H1 (cell line): ENCODE measurements at regions not wholly inside any gene's neighbourhood (a gene's known extent, or its start where the extent isn't known, plus 50 kb on each side); places are given as distances from the start of the nearest gene placed in this dataset.

Experiments used
- CTCF ChIA-PET: fragments of 300-600 bp; sonication (Branson Sonifier 250); formaldehyde crosslinking; loops from one replicate; lab custom pipeline; 2021; ENCODE audit not compliant: partially characterized antibody; lab: Charles Lee
- POLR2A ChIA-PET: fragments of 300-600 bp; sonication (Branson Sonifier 250); formaldehyde crosslinking; loops from one replicate; lab custom pipeline; 2021; ENCODE audit warnings: inconsistent platforms; ENCODE audit not compliant: partially characterized antibody; lab: Charles Lee
- DNase-seq, 2 experiments: peaks; one replicate each; pipeline versions ENCODE4 v3.0.0 to v3.0.0-alpha.2; 2010 to 2022; ENCODE audit warnings: low spot score in 2 of 2, low read depth in 1 of 2, mixed read lengths in 1 of 2
- FAIRE-seq: peaks from 2 replicates; lab custom pipeline; 2011; peaks lifted over from hg19 to GRCh38; lab: Jason Lieb, UNC
- H2AFZ ChIP-seq: 2 replicates; pipeline ENCODE4 v1.8.1; 2012; ENCODE audit warnings: low read length, inconsistent platforms
- H2AK5ac ChIP-seq: 2 replicates; pipeline ENCODE4 v1.6.1; 2013; ENCODE audit warnings: low read depth, low read length
- H2BK120ac ChIP-seq: replicated peaks from 2 replicates; pipeline ENCODE3; 2013; ENCODE audit warnings: low read depth, low read length, inconsistent platforms
- H2BK12ac ChIP-seq: 2 replicates; pipeline ENCODE4 v1.6.1; 2013; ENCODE audit warnings: low read depth, low read length
- H2BK15ac ChIP-seq: 2 replicates; pipeline ENCODE4 v1.6.1; 2013; ENCODE audit warnings: low read length
- H2BK20ac ChIP-seq: 2 replicates; pipeline ENCODE4 v1.6.1; 2013; ENCODE audit warnings: low read length
- H2BK5ac ChIP-seq: 2 replicates; pipeline ENCODE4 v1.6.1; 2013; ENCODE audit warnings: low read depth, low read length
- H3K14ac ChIP-seq: 2 replicates; pipeline ENCODE4 v1.6.1; 2013; ENCODE audit warnings: inconsistent platforms; ENCODE audit not compliant: insufficient read length
- H3K18ac ChIP-seq: 2 replicates; pipeline ENCODE4 v1.6.1; 2013; ENCODE audit warnings: low read length; ENCODE audit errors: extremely low read depth
- H3K23ac ChIP-seq: 2 replicates; pipeline ENCODE4 v1.6.1; 2013; ENCODE audit warnings: inconsistent platforms; ENCODE audit not compliant: insufficient read length
- H3K23me2 ChIP-seq: 2 replicates; pipeline ENCODE4 v1.6.1; 2013; ENCODE audit warnings: low read depth, low read length
- H3K27ac ChIP-seq: 2 replicates; pipeline ENCODE4 v1.6.1; 2011; ENCODE audit warnings: low read depth, low read length, inconsistent platforms
- H3K27me3 ChIP-seq, 4 experiments: replicated peaks in 1 of 4; 1 replicate in 1 of 4; 2 replicates in 3 of 4; pipeline versions ENCODE4 v1.6.1 to v1.8.1; 2011 to 2013; ENCODE audit warnings: low read length in 3 of 4, mild to moderate bottlenecking in 3 of 4, inconsistent platforms in 2 of 4, mixed read lengths in 2 of 4, moderate library complexity in 1 of 4; ENCODE audit not compliant: control insufficient read depth in 3 of 4, insufficient read depth in 3 of 4; ENCODE audit errors: extremely low read depth in 1 of 4
- H3K36me3 ChIP-seq, 4 experiments: 2 replicates each; pipeline versions ENCODE4 v1.6.1 to v1.8.1; 2011 to 2013; ENCODE audit warnings: mild to moderate bottlenecking in 4 of 4, low read length in 3 of 4, moderate library complexity in 2 of 4, control low read depth in 1 of 4, inconsistent platforms in 1 of 4; ENCODE audit not compliant: insufficient read depth in 4 of 4, control insufficient read depth in 2 of 4
- H3K4ac ChIP-seq: replicated peaks from 2 replicates; pipeline ENCODE3; 2013; ENCODE audit warnings: low read length, low read depth, mixed read lengths, inconsistent platforms; ENCODE audit not compliant: insufficient read length
- H3K4me1 ChIP-seq, 4 experiments: replicated peaks in 1 of 4; 1 replicate in 1 of 4; 2 replicates in 3 of 4; pipeline versions ENCODE4 v1.6.1 to v1.8.1; 2011 to 2013; ENCODE audit warnings: low read length in 3 of 4, inconsistent platforms in 2 of 4, mixed read lengths in 1 of 4; ENCODE audit not compliant: insufficient read depth in 4 of 4, control insufficient read depth in 3 of 4
- H3K4me2 ChIP-seq, 2 experiments: 2 replicates each; pipeline versions ENCODE4 v1.6.1 to v1.8.1; 2011 to 2013; ENCODE audit warnings: low read depth in 2 of 2, low read length in 2 of 2, control low read depth in 1 of 2, inconsistent platforms in 1 of 2, mild to moderate bottlenecking in 1 of 2; ENCODE audit not compliant: insufficient read depth in 1 of 2
- H3K4me3 ChIP-seq, 4 experiments: fragments of 200-600, 300-600 bp in 1 of 4; sonication (generic), shearing (Covaris generic), sonication (Bioruptor Twin) in 1 of 4; 2 replicates each; pipeline versions ENCODE4 v1.5.1 to v1.8.1; 2011 to 2016; ENCODE audit warnings: low read length in 4 of 4, low read depth in 3 of 4, control low read depth in 2 of 4, inconsistent platforms in 2 of 4, mild to moderate bottlenecking in 2 of 4, mixed read lengths in 1 of 4, moderate library complexity in 1 of 4; ENCODE audit not compliant: insufficient read depth in 2 of 4; ENCODE audit errors: extremely low read depth in 1 of 4
- H3K56ac ChIP-seq: replicated peaks from 2 replicates; pipeline ENCODE3; 2013; ENCODE audit warnings: low read depth, mild to moderate bottlenecking, mixed read lengths, low read length, inconsistent platforms; ENCODE audit not compliant: insufficient read length
- H3K79me1 ChIP-seq: 2 replicates; pipeline ENCODE4 v1.6.1; 2013; ENCODE audit warnings: low read depth, low read length, control low read depth
- H3K79me2 ChIP-seq, 2 experiments: 2 replicates each; pipeline versions ENCODE4 v1.6.1 to v1.8.1; 2012 to 2013; ENCODE audit warnings: low read length in 2 of 2, mild to moderate bottlenecking in 2 of 2, inconsistent platforms in 1 of 2; ENCODE audit not compliant: insufficient read depth in 2 of 2, control insufficient read depth in 1 of 2
- H3K9ac ChIP-seq, 4 experiments: replicated peaks in 1 of 4; 1 replicate in 1 of 4; 2 replicates in 3 of 4; pipeline versions ENCODE4 v1.6.1 to v1.8.1; 2011 to 2013; ENCODE audit warnings: low read depth in 3 of 4, low read length in 3 of 4, control low read depth in 2 of 4, mild to moderate bottlenecking in 2 of 4, moderate library complexity in 2 of 4, inconsistent platforms in 1 of 4; ENCODE audit errors: extremely low read depth in 1 of 4
- H3K9me3 ChIP-seq, 2 experiments: 2 replicates each; pipeline versions ENCODE4 v1.6.1 to v1.8.1; 2012 to 2013; ENCODE audit warnings: mild to moderate bottlenecking in 2 of 2, moderate library complexity in 2 of 2, control low read depth in 1 of 2, inconsistent platforms in 1 of 2, low read depth in 1 of 2, low read length in 1 of 2, mixed read lengths in 1 of 2; ENCODE audit not compliant: insufficient read depth in 2 of 2
- H4K20me1 ChIP-seq, 2 experiments: replicated peaks in 1 of 2; 2 replicates each; pipeline versions ENCODE3 to v1.8.1; 2011 to 2013; ENCODE audit warnings: inconsistent platforms in 2 of 2, low read length in 2 of 2, mild to moderate bottlenecking in 1 of 2; ENCODE audit not compliant: insufficient read depth in 2 of 2, control insufficient read depth in 1 of 2
- H4K5ac ChIP-seq: 2 replicates; pipeline ENCODE4 v1.6.1; 2013; ENCODE audit warnings: low read length, low read depth, mixed read lengths, inconsistent platforms; ENCODE audit not compliant: insufficient read length
- H4K8ac ChIP-seq: 2 replicates; pipeline ENCODE4 v1.8.0; 2013; ENCODE audit warnings: mild to moderate bottlenecking, moderate library complexity, low read length, inconsistent platforms; ENCODE audit not compliant: insufficient read depth; ENCODE audit errors: extremely low read depth
- H4K91ac ChIP-seq: replicated peaks from 2 replicates; pipeline ENCODE3; 2013; ENCODE audit warnings: low read length, mixed read lengths, inconsistent platforms; ENCODE audit not compliant: insufficient read length
- CBX8 ChIP-seq: fragments of 300-800, 300-1000 bp; sonication (generic); IDR thresholded peaks from 2 replicates; pipeline ENCODE4 v1.7.1; 2016; ENCODE audit warnings: low read depth, low read length, borderline replicate concordance
- EZH2 ChIP-seq: fragments of 200-600 bp; sonication (generic); IDR thresholded peaks from 2 replicates; pipeline ENCODE4 v1.7.1; 2012; ENCODE audit warnings: low read depth, mild to moderate bottlenecking, moderate library complexity, low read length, inconsistent platforms; ENCODE audit not compliant: severe bottlenecking
- SAP30 ChIP-seq: fragments of 300-600 bp; sonication (generic); IDR thresholded peaks from 2 replicates; pipeline ENCODE4 v1.7.1; 2012; ENCODE audit warnings: low read length, moderate library complexity, mild to moderate bottlenecking, inconsistent platforms; ENCODE audit not compliant: insufficient read depth, insufficient replicate concordance
- WGBS, 2 experiments: shearing (Covaris generic) in 1 of 2; methylation state at CpG; one replicate each; pipeline versions ENCODE4 v1.1.6 to v1.1.7; 2013 to 2015; ENCODE audit warnings: low lambda C conversion rate in 2 of 2, mixed read lengths in 2 of 2, inconsistent platforms in 1 of 2, low coverage in 1 of 2, missing lambda C conversion rate in 1 of 2; ENCODE audit not compliant: insufficient replicate concordance in 2 of 2, insufficient coverage in 1 of 2, insufficient read length in 1 of 2; ENCODE audit errors: extremely low coverage in 1 of 2, missing lambda C conversion rate in 1 of 2; 5-methylcytosine and 5-hydroxymethylcytosine counted together

- no peak overlapping the region for H2BK15ac ChIP-seq
- H3K36me3 ChIP-seq, result no peaks in the 10 kb centered on the region
- H3K4me1 ChIP-seq, result no peaks in the 10 kb centered on the region
- H2AK5ac ChIP-seq, result no peak overlapping the region
- POLR2A ChIA-PET, result no interaction called here
- H3K79me2 ChIP-seq, result no peaks in the 10 kb centered on the region
- no peak overlapping the region for H3K56ac ChIP-seq
- H2BK12ac ChIP-seq, result no peak overlapping the region
- no peak overlapping the region for H2BK120ac ChIP-seq
- H2BK5ac ChIP-seq, result no peak overlapping the region
- H2AFZ ChIP-seq, result no peak overlapping the region
- no peak overlapping the region for H3K4me2 ChIP-seq
- no peaks in the 10 kb centered on the region for H4K20me1 ChIP-seq
- H3K18ac ChIP-seq, result no peak overlapping the region
- H4K91ac ChIP-seq, result no peak overlapping the region
- H3K9me3 ChIP-seq, result 0 out of 4 replicates have a peak, but pooled peaks cover 0 to 3% of the 10 kb centered on the region in 2 experiments
- no peak overlapping the region for H4K8ac ChIP-seq
- CTCF ChIA-PET, result interaction anchor here (0.6 kb wide), 1 partner anchor 972 kb away, joined by 3 read pairs; no protein-coding TSS in a partner anchor
- TF ChIP-seq SAP30, result no peak
- no peak for TF ChIP-seq EZH2
- TF ChIP-seq CBX8, result no peak
- DNase-seq, result no peak
- H4K5ac ChIP-seq, result no peak overlapping the region
- no peak overlapping the region for H3K9ac ChIP-seq
- 89% methylated on average over 9 of the region's 9 CpGs; no CpG with 5 or more reads in 1 of the 2 experiments for WGBS, 2 experiments
- H3K4me3 ChIP-seq, result no peak overlapping the region
- H3K27ac ChIP-seq, result no peak overlapping the region
- H3K14ac ChIP-seq, result no peak overlapping the region
- no peak overlapping the region for H2BK20ac ChIP-seq
- no peak overlapping the region for H3K4ac ChIP-seq
- FAIRE-seq, result no peak
- no peaks in the 10 kb centered on the region for H3K27me3 ChIP-seq
- no peaks in the 10 kb centered on the region for H3K79me1 ChIP-seq
- no peak overlapping the region for H3K23ac ChIP-seq
- no peaks in the 10 kb centered on the region; the same call in 1 of the 2 replicates for H3K23me2 ChIP-seq
Observed at GRCh38 chr2:239890206-239890746, 134.9 kb downstream of the NDUFA10 start.
